OCI-LY1 (cell line): ENCODE measurements at regions not wholly inside any gene's neighbourhood (a gene's known extent, or its start where the extent isn't known, plus 50 kb on each side); places are given as distances from the start of the nearest gene placed in this dataset.

Source experiments
- H2AFZ ChIP-seq: fragments of 200-600 bp; sonication (generic), shearing (Covaris generic); 2 replicates; pipeline ENCODE4 v1.6.0; 2014; ENCODE audit warnings: antibody characterized with exemption, mild to moderate bottlenecking, low read length
- H3F3A ChIP-seq: fragments of 200-600 bp; sonication (generic), shearing (Covaris generic); 2 replicates; pipeline ENCODE4 v1.6.0; 2014; ENCODE audit warnings: mild to moderate bottlenecking, antibody characterized with exemption, low read length, moderate library complexity; ENCODE audit not compliant: insufficient read depth
- H3K27ac ChIP-seq: fragments of 200-600 bp; sonication (generic); 2 replicates; pipeline ENCODE4 v1.5.1; 2014; ENCODE audit warnings: low read length, mixed run types, mild to moderate bottlenecking, low read depth; ENCODE audit not compliant: poor library complexity, severe bottlenecking
- H3K27me3 ChIP-seq: fragments of 200-600 bp; sonication (generic); 2 replicates; pipeline ENCODE4 v1.6.0; 2014; ENCODE audit warnings: antibody characterized with exemption, mild to moderate bottlenecking, low read length, moderate library complexity; ENCODE audit not compliant: insufficient read depth
- H3K36me3 ChIP-seq: fragments of 200-600 bp; sonication (generic); 2 replicates; pipeline ENCODE4 v1.6.1; 2014; ENCODE audit warnings: mild to moderate bottlenecking, antibody characterized with exemption, low read length, moderate library complexity, mixed read lengths; ENCODE audit not compliant: insufficient read depth
- H3K4me1 ChIP-seq: fragments of 200-600 bp; sonication (generic); 2 replicates; pipeline ENCODE4 v1.5.1; 2014; ENCODE audit warnings: mild to moderate bottlenecking, low read length, moderate library complexity; ENCODE audit not compliant: insufficient read depth, severe bottlenecking
- H3K4me2 ChIP-seq: fragments of 200-600 bp; sonication (generic), shearing (Covaris generic); 2 replicates; pipeline ENCODE4 v1.6.1; 2014; ENCODE audit warnings: low read length
- H3K4me3 ChIP-seq: fragments of 200-600 bp; sonication (generic); 2 replicates; pipeline ENCODE4 v1.5.1; 2014; ENCODE audit warnings: low read length, low read depth, mild to moderate bottlenecking, mixed read lengths; ENCODE audit not compliant: poor library complexity, severe bottlenecking
- H3K79me2 ChIP-seq: fragments of 200-600 bp; shearing (Covaris generic); 2 replicates; pipeline ENCODE4 v1.6.1; 2016; ENCODE audit warnings: mixed run types, low read length, mixed read lengths; ENCODE audit not compliant: insufficient read depth
- H3K9ac ChIP-seq: fragments of 200-600 bp; sonication (generic), shearing (Covaris generic); 2 replicates; pipeline ENCODE4 v1.6.1; 2014; ENCODE audit warnings: mild to moderate bottlenecking, low read length, mixed read lengths
- H3K9me2 ChIP-seq: fragments of 200-600 bp; sonication (generic), shearing (Covaris generic); 2 replicates; pipeline ENCODE4 v1.6.1; 2014; ENCODE audit warnings: low read depth, mild to moderate bottlenecking, low read length, mixed read lengths
- H3K9me3 ChIP-seq: fragments of 200-600 bp; shearing (Covaris generic); 2 replicates; pipeline ENCODE4 v1.6.1; 2014; ENCODE audit warnings: low read length, mixed read lengths
- H4K20me1 ChIP-seq: fragments of 200-600 bp; sonication (generic), shearing (Covaris generic); 2 replicates; pipeline ENCODE4 v1.6.0; 2016; ENCODE audit warnings: mild to moderate bottlenecking, low read length; ENCODE audit not compliant: insufficient read depth
- CTCF ChIP-seq: fragments of 200-600 bp; sonication (generic), shearing (Covaris generic); IDR thresholded peaks from 2 replicates; pipeline ENCODE4 v1.5.1; 2017; ENCODE audit warnings: mild to moderate bottlenecking, antibody characterized with exemption, low read length, moderate library complexity, mixed read lengths
- EZH2 ChIP-seq: fragments of 200-600 bp; sonication (generic), shearing (Covaris generic); IDR thresholded peaks from 2 replicates; pipeline ENCODE4 v1.8.0; 2017; ENCODE audit warnings: borderline replicate concordance, mixed run types, mild to moderate bottlenecking, antibody characterized with exemption, low read length, moderate library complexity, mixed read lengths

GRCh38 chr2:75253526-75253925, 54.2 kb upstream of the TACR1 start:
- H3K4me1 ChIP-seq = no peaks in the 10 kb centered on the region
- H3K4me2 ChIP-seq = no peak overlapping the region
- no peak overlapping the region for H3K9ac ChIP-seq
- no peak overlapping the region for H2AFZ ChIP-seq
- H3K79me2 ChIP-seq = no peaks in the 10 kb centered on the region
- H3F3A ChIP-seq = no peaks in the 10 kb centered on the region
- no peak overlapping the region for H3K27ac ChIP-seq
- no peaks in the 10 kb centered on the region for H3K9me2 ChIP-seq
- no peaks in the 10 kb centered on the region for H3K27me3 ChIP-seq
- no peaks in the 10 kb centered on the region for H4K20me1 ChIP-seq
- TF ChIP-seq EZH2 (no peak), CTCF (no peak)
- no peak overlapping the region for H3K4me3 ChIP-seq
- no peaks in the 10 kb centered on the region for H3K36me3 ChIP-seq
- H3K9me3 ChIP-seq = no peaks in the 10 kb centered on the region

- H4K20me1 ChIP-seq = no peaks in the 10 kb centered on the region
- H3K9ac ChIP-seq = no peak overlapping the region
- H3F3A ChIP-seq = no peaks in the 10 kb centered on the region
- no peak overlapping the region for H3K4me3 ChIP-seq
- no peaks in the 10 kb centered on the region for H3K36me3 ChIP-seq
- H3K4me2 ChIP-seq = no peak overlapping the region
- no peaks in the 10 kb centered on the region for H3K9me3 ChIP-seq
- TF ChIP-seq EZH2 (no peak), CTCF (no peak)
- no peaks in the 10 kb centered on the region for H3K79me2 ChIP-seq
- H3K9me2 ChIP-seq = no peaks in the 10 kb centered on the region
- H2AFZ ChIP-seq = no peak overlapping the region
- no peaks in the 10 kb centered on the region for H3K27me3 ChIP-seq
- H3K4me1 ChIP-seq = no peaks in the 10 kb centered on the region
- H3K27ac ChIP-seq = no peak overlapping the region
These were observed 52.6 kb upstream of the TACR1 start for GRCh38 chr2:75251896-75252295.
